Right lobe of liver (tissue), 6 donors: ENCODE measurements at regions not wholly inside any gene's neighbourhood (a gene's known extent, or its start where the extent isn't known, plus 50 kb on each side); places are given as distances from the start of the nearest gene placed in this dataset.

ENCODE experiments used
- ATAC-seq, 4 donors: fragments of 200-7000 bp; cut with Tn5 transposase; one replicate each; pipeline ENCODE4 v1.9.1; 2020; ENCODE audit warnings: mild to moderate bottlenecking in 4 of 4, moderate library complexity in 4 of 4
- DNase-seq, 3 donors: peaks; one replicate each; pipeline ENCODE4 v3.0.0-alpha.2; 2020
- H3K27ac ChIP-seq, 3 donors: fragments of 200-600 bp; one replicate each; pipeline ENCODE4 v1.8.0; 2022
- H3K27me3 ChIP-seq, 2 donors: fragments of 200-600 bp; one replicate each; pipeline ENCODE4 v1.8.0; 2022
- H3K36me3 ChIP-seq, 4 donors: fragments of 200-600 bp; sonication (generic) in 1 of 4; one replicate each; pipeline versions ENCODE4 v1.5.1 to v1.8.0; 2017 to 2022; ENCODE audit warnings: control low read depth in 1 of 4
- H3K4me1 ChIP-seq, 4 donors: fragments of 200-600 bp; sonication (generic) in 1 of 4; one replicate each; pipeline versions ENCODE4 v1.5.1 to v1.8.0; 2017 to 2022; ENCODE audit warnings: control low read depth in 1 of 4
- H3K4me3 ChIP-seq, 3 donors: fragments of 200-600 bp; one replicate each; pipeline ENCODE4 v1.8.0; 2022
- H3K9me3 ChIP-seq, 4 donors: fragments of 200-600 bp; sonication (generic) in 1 of 4; one replicate each; pipeline versions ENCODE4 v1.5.1 to v1.8.0; 2017 to 2022; ENCODE audit warnings: control low read depth in 1 of 4
- POLR2A ChIP-seq: fragments of 450-650 bp; IDR thresholded peaks from one replicate; pipeline ENCODE4 v1.6.1; 2017; ENCODE audit warnings: antibody characterized with exemption, mild to moderate bottlenecking
- WGBS: methylation state at CpG from one replicate; pipeline ENCODE4 v1.1.6; 2018; ENCODE audit warnings: low coverage, low lambda C conversion rate; ENCODE audit not compliant: insufficient coverage; ENCODE audit errors: missing lambda C conversion rate; 5-methylcytosine and 5-hydroxymethylcytosine counted together
- intact Hi-C, 2 donors: fragments of 100-400 bp; cut with DNase I; formaldehyde crosslinking; loops; one replicate each; pipeline versions ENCODE4 v1.11.2 to v1.14.1; 2022
- TF ChIP-seq, protein P1 (sequence below), 4 donors: fragments of 200-600 bp in 3 of 4; fragments of 450-650 bp in 1 of 4; IDR thresholded peaks; one replicate each; pipeline versions ENCODE4 v1.5.1 to v1.8.0; 2016 to 2022; ENCODE audit warnings: antibody characterized with exemption in 4 of 4, mild to moderate bottlenecking in 2 of 4
- donor health status: DM: no; HTN: yes; CAD: no.
- donor health status: DM: no; HTN: no; CAD: no.
- donor health status: DM: no; HTN: no; CAD: no.
- donor health status: DM: no; HTN: yes; CAD: no.
- donor health status: DM: no; HTN: yes; CAD: no.

DNA sequence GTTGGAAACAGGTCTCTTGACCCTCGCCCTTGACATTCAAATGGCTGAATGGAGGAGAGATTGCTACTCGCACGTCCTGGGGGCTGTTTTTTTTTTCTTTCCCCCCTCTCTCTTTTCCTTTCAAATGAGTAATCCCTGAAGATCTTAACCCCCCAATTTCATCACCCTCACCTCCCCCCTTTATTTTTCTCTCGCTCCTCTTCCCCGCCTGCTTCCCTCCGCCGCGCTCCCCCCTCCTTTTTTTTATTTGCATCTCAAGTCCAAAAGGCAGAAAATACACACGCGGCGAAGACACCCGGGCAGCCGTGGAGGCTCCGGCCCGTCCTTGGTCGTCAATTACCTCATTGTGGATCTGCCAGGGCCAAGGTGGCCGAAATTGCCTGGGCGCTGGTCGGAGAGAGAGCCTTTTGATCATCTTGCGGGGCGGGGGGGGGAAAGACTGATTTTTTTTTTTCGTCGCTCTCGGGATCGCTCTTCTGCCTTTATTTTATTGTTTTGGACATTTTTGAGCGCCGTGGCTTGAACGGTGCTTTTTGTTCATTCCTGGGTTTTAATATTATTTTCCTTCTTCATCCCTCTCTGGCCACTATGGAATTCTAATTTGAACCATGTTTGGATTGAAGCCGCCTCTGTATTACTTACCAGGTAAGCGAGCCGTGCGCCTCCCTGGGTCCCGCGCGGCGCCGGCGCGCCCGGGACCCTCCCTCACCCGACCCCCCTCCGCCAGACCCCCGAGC, 57.2 kb upstream of the GSE1 start:
- intact Hi-C loops: no loop called here
- H3K4me3 ChIP-seq: peak overlapping the region; percentile 64 to 91 (median 67)
- no peaks in the 10 kb centered on the region for H3K9me3 ChIP-seq
- no peak for TF ChIP-seq POLR2A
- TF ChIP-seq, protein P1, sequence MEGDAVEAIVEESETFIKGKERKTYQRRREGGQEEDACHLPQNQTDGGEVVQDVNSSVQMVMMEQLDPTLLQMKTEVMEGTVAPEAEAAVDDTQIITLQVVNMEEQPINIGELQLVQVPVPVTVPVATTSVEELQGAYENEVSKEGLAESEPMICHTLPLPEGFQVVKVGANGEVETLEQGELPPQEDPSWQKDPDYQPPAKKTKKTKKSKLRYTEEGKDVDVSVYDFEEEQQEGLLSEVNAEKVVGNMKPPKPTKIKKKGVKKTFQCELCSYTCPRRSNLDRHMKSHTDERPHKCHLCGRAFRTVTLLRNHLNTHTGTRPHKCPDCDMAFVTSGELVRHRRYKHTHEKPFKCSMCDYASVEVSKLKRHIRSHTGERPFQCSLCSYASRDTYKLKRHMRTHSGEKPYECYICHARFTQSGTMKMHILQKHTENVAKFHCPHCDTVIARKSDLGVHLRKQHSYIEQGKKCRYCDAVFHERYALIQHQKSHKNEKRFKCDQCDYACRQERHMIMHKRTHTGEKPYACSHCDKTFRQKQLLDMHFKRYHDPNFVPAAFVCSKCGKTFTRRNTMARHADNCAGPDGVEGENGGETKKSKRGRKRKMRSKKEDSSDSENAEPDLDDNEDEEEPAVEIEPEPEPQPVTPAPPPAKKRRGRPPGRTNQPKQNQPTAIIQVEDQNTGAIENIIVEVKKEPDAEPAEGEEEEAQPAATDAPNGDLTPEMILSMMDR (IDR thresholded peaks at IDR 0.05): no peak
- H3K4me1 ChIP-seq: peaks cover 0 to 31% (median 16%) of the 10 kb centered on the region in 4 donors
- H3K27me3 ChIP-seq: no peaks in the 10 kb centered on the region
- peak in 1 of 3 donors; percentile 75 for DNase-seq
- WGBS: under 1% methylated on average over 39 of the region's 43 CpGs
- no peak for ATAC-seq
- peak overlapping the region; percentile 80 to 96 (median 96) for H3K27ac ChIP-seq
- no peaks in the 10 kb centered on the region for H3K36me3 ChIP-seq

DNA sequence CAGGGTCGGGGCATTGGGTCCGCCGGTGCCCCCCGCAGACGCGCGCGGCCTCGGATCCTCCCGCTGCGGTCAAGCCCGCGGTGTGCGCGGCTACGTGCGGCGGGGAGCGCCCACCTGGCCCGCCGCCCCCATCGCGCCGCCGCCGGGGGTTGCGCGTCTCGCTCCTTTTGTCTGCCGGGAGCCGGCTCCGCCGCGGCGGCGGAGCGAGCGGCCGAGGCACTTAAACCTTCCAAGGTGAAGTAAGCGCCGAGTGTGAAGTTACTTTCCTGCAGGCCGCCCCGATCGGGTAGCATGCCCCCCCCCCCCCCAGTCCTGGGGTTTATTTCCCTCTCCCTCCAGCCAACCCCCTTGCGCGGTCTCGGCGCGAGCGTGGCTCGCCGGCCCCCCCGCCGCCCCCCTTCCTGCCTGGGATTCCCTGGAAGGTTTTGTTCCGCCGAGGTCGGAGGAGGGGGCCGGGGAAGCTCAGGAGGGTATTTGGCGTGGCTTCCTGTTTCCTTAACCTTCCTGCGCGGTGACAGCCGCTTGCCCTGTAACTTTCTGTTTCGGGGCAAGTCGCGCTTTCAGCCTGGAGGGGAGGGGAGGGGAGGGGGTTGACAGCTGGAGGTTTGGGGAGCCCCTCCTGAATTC, 56.6 kb upstream of the GSE1 start:
- H3K4me1 ChIP-seq: peaks cover 0 to 38% (median 20%) of the 10 kb centered on the region in 4 donors
- TF ChIP-seq, protein P1 (IDR thresholded peaks at IDR 0.05): no peak
- TF ChIP-seq POLR2A: no peak
- peak overlapping the region; percentile 80 to 96 (median 96) for H3K27ac ChIP-seq
- intact Hi-C loops: no loop called here
- 0% methylated on average over 1 of the region's 65 CpGs for whole genome bisulfite sequencing
- peak overlapping the region; percentile 64 to 91 (median 67) for H3K4me3 ChIP-seq
- H3K36me3 ChIP-seq: no peaks in the 10 kb centered on the region
- DNase-seq: peak in 2 of 3 donors; percentile 63 to 75
- no peaks in the 10 kb centered on the region for H3K9me3 ChIP-seq
- H3K27me3 ChIP-seq: no peaks in the 10 kb centered on the region
- peak in 3 of 4 donors; percentile 1 to 6 (median 2) for ATAC-seq

DNA sequence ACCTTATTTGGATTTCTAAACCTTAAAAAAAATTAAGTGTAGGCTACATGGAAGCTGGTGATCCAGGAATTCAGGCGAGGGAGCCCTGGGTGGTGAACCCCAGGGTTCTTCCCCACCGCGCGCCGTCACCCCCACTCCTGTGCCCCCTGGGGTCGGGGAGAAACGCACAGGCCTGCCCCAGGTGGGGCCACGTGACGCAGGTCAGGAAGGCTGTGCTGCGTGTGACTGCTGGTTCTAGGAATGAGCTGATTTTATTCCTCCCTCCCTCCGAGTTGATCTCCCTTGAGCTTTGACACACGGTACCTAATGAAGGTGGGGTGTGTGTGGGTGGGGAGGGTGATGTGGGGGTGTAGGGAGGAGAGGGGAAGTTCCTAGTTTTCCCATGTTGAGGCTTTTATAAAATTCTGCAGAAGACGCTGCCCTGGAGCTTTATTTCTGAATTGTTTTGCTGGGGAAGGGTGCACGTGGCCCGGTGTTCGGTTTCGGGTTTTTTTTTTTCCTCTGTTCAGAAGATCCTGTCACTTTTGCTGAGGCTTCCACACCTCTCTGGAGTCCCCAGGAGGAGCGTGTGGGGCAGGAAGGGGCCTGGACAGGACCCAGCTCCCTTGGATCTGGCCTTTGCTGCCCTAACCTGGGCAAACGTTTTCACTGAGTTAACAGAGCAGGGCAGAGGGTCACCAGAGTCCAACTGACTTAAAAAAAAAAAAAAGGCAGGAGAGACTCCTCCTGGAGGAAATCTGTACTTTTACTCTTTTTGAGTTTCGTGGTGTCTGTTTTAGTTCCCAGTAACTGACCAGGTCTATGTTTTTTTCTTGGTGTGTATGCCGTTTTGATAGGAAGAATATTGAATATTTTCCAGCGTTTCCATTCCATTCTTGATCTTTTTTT, 55.8 kb upstream of the GSE1 start:
- peak overlapping the region; percentile 64 to 91 (median 67) for H3K4me3 ChIP-seq
- intact Hi-C loops: no loop called here
- H3K27ac ChIP-seq: peak overlapping the region; percentile 80 to 96 (median 96)
- no peaks in the 10 kb centered on the region for H3K36me3 ChIP-seq
- no peaks in the 10 kb centered on the region for H3K9me3 ChIP-seq
- DNase-seq (peak; percentile 72 to 90 (median 89)), ATAC-seq (peak; percentile 45 to 77 (median 64))
- H3K4me1 ChIP-seq: peaks cover 0 to 44% (median 22%) of the 10 kb centered on the region in 4 donors
- no peaks in the 10 kb centered on the region for H3K27me3 ChIP-seq
- TF ChIP-seq POLR2A: peak; percentile 50
- TF ChIP-seq, protein P1 (IDR thresholded peaks at IDR 0.05): peak; percentile 11 to 40 (median 36)
- 0% methylated on average over 13 of the region's 22 CpGs for WGBS

DNA sequence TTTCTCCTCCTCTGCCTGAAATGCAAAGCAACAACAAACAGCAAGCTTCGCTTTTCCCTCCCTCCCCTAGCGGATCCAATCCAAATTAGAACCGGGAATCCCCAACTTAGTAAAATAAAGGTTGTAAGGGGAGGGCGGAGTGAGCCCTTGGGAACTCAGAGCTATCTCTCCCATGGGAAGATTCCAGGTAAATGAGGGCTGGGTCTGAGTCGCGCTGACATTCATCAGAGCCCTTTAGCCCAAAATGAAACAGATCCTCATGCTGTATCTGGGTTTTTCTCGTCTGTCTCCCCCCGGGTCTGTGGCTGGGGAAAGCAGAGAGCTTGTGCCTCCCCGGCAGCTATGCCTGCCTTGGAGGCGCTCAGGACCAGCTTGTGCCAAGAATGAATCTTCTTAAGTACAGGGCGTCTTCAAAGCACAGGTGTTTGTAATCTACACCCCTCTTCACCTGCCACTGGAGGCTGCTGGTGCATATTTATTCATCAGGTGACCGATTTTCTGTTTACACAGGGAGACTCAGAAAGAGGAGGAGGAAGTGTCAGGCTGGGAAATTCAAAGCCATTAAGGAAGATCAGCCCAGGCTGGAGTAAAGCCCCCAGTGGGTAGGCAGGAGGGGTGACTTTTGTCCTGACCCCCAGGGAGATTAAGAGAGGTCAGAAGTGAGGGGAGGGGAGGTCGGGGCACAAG, 55.0 kb upstream of the GSE1 start:
- TF ChIP-seq, protein P1 (IDR thresholded peaks at IDR 0.05): no peak
- TF ChIP-seq POLR2A: no peak
- no peaks in the 10 kb centered on the region for H3K36me3 ChIP-seq
- DNase-seq (no peak), ATAC-seq (peak in 1 of 4 donors; percentile 16)
- peak overlapping the region; percentile 80 to 96 (median 96) for H3K27ac ChIP-seq
- intact Hi-C loops: no loop called here
- no peaks in the 10 kb centered on the region for H3K9me3 ChIP-seq
- H3K4me3 ChIP-seq: peak overlapping the region; percentile 64 to 91 (median 67)
- no peaks in the 10 kb centered on the region for H3K27me3 ChIP-seq
- peaks cover 0 to 45% (median 25%) of the 10 kb centered on the region in 4 donors for H3K4me1 ChIP-seq
- 5% methylated on average over 11 of the region's 13 CpGs for WGBS
